Panc1 (cell line): ENCODE measurements at regions not wholly inside any gene's neighbourhood (a gene's known extent, or its start where the extent isn't known, plus 50 kb on each side); places are given as distances from the start of the nearest gene placed in this dataset.

Experiments
- ATAC-seq: fragments of 200-7000 bp; cut with Tn5 transposase; 2 replicates; pipeline ENCODE4 v1.9.1; 2020; ENCODE audit warnings: mild to moderate bottlenecking, moderate library complexity
- BruUV-seq: library from RNA; stranded (reverse); fragments of 400-500 nt; replicated peaks from 2 replicates; lab custom pipeline; 2021; lab: Mats Ljungman, UMichigan
- CTCF ChIA-PET: fragments of 300-600 bp; sonication (Branson Sonifier 250); formaldehyde crosslinking; loops from one replicate; lab custom pipeline; 2022; ENCODE audit warnings: antibody characterized with exemption; lab: Charles Lee
- POLR2A ChIA-PET: fragments of 300-600 bp; sonication (Branson Sonifier 250); formaldehyde crosslinking; loops from one replicate; lab custom pipeline; 2022; ENCODE audit warnings: antibody characterized with exemption; lab: Charles Lee
- DNase-seq: peaks from one replicate; pipeline ENCODE4 v3.0.0-alpha.2; 2010; ENCODE audit warnings: low read depth, low spot score
- H3K27ac ChIP-seq: 2 replicates; pipeline ENCODE4 v1.5.1; 2011; ENCODE audit warnings: mild to moderate bottlenecking, low read length, inconsistent platforms
- H3K27me3 ChIP-seq: fragments of 200-500 bp; sonication (Bioruptor generic); 2 replicates; pipeline ENCODE4 v1.6.0; 2014; ENCODE audit warnings: low read length, inconsistent platforms; ENCODE audit not compliant: control insufficient read depth, insufficient read depth
- H3K36me3 ChIP-seq: fragments of 200-500 bp; sonication (Bioruptor generic); 2 replicates; pipeline ENCODE4 v1.5.1; 2014; ENCODE audit warnings: inconsistent platforms, mild to moderate bottlenecking, low read length, moderate library complexity; ENCODE audit not compliant: control insufficient read depth, insufficient read depth
- H3K4me1 ChIP-seq: 2 replicates; pipeline ENCODE4 v1.5.1; 2011; ENCODE audit warnings: inconsistent platforms, mild to moderate bottlenecking, low read length, moderate library complexity; ENCODE audit not compliant: control insufficient read depth, insufficient read depth
- H3K4me3 ChIP-seq, 2 experiments: 2 replicates each; pipeline ENCODE4 v1.5.1; 2011 to 2012; ENCODE audit warnings: low read depth in 2 of 2, low read length in 2 of 2, mild to moderate bottlenecking in 2 of 2, inconsistent platforms in 1 of 2, moderate library complexity in 1 of 2
- H3K9me3 ChIP-seq: fragments of 200-500 bp; sonication (Bioruptor generic); 2 replicates; pipeline ENCODE4 v1.5.1; 2014; ENCODE audit warnings: low read depth, mild to moderate bottlenecking, inconsistent platforms, low read length, moderate library complexity; ENCODE audit not compliant: control insufficient read depth, insufficient read depth
- CTCF ChIP-seq: fragments of 450-650 bp; IDR thresholded peaks from 2 replicates; pipeline ENCODE4 v1.5.1; 2017; ENCODE audit warnings: mild to moderate bottlenecking
- POLR2AphosphoS5 ChIP-seq: IDR thresholded peaks from 2 replicates; pipeline ENCODE4 v1.6.1; 2012; ENCODE audit warnings: mild to moderate bottlenecking, low read depth, low read length, moderate library complexity
- REST ChIP-seq, 2 experiments: IDR thresholded peaks; 2 replicates each; pipeline ENCODE4 v1.6.1; 2011 to 2012; ENCODE audit warnings: low read depth in 2 of 2, control low read depth in 1 of 2, low read length in 1 of 2, mild to moderate bottlenecking in 1 of 2, moderate library complexity in 1 of 2; ENCODE audit not compliant: insufficient read depth in 1 of 2
- SIN3A ChIP-seq: IDR thresholded peaks from 2 replicates; pipeline ENCODE4 v1.6.1; 2012; ENCODE audit warnings: low read depth, mild to moderate bottlenecking, low read length, moderate library complexity, borderline replicate concordance; ENCODE audit not compliant: insufficient read depth
- TCF7L2 ChIP-seq: IDR thresholded peaks from 2 replicates; pipeline ENCODE4 v1.6.1; 2011; ENCODE audit warnings: mild to moderate bottlenecking, low read depth, low read length, inconsistent platforms
- in situ Hi-C: cut with HindIII; loops from 2 replicates; pipeline ENCODE4 v1.10.0; 2016; ENCODE audit warnings: low sequenced_read_pairs, low pct_unique_long_range_greater_than_20kb
- intact Hi-C: fragments of 100-400 bp; cut with micrococcal nuclease; formaldehyde crosslinking; loops from one replicate; pipeline ENCODE4 v1.10.0; 2022; ENCODE audit not compliant: unreplicated experiment

GRCh38 chr3:177816667-177817208, 619.5 kb upstream of the TBL1XR1 start:
- intact Hi-C loops (loop anchor here (10.0 kb wide), 1 partner anchor 342 kb away; no protein-coding TSS in a partner anchor), in situ Hi-C loops (no loop called here)
- TF ChIP-seq CTCF (peak; percentile 58), SIN3A (no peak)
- Histone ChIP-seq H3K27ac (peak overlapping the region; percentile 77), H3K27me3 (no peaks in the 10 kb centered on the region), H3K9me3 (peaks cover 8% of the 10 kb centered on the region; the same call in 1 of the 2 replicates), H3K4me1 (0 out of 2 replicates have a peak, but pooled peaks cover 7% of the 10 kb centered on the region), H3K36me3 (no peaks in the 10 kb centered on the region), H3K4me3 (no peak overlapping the region)
- BruUV-seq: no TSS peak
- DNase-seq (peak; percentile 74), ATAC-seq (peak; percentile 81)
- ChIA-PET POLR2A (no interaction called here), CTCF (no interaction called here)

GRCh38 chr3:177817751-177818150, 620.5 kb upstream of the TBL1XR1 start:
- ATAC-seq (no peak), DNase-seq (no peak)
- BruUV-seq: no TSS peak
- Histone ChIP-seq H3K27ac (peak overlapping the region; percentile 77; the same call in 1 of the 2 replicates), H3K4me1 (peaks cover 14% of the 10 kb centered on the region), H3K4me3 (no peak overlapping the region), H3K9me3 (peaks cover 1% of the 10 kb centered on the region; the same call in 1 of the 2 replicates), H3K36me3 (no peaks in the 10 kb centered on the region), H3K27me3 (no peaks in the 10 kb centered on the region)
- intact Hi-C loops: loop anchor here (10.0 kb wide), 1 partner anchor 343 kb away; no protein-coding TSS in a partner anchor
- ChIA-PET POLR2A (no interaction called here), CTCF (no interaction called here)
- TF ChIP-seq TCF7L2 (no peak), CTCF (no peak), REST (IDR thresholded peaks at IDR 0.05; ENCODE audit: insufficient read depth in 1 of 2, low read depth in 2 of 2, low read length in 1 of 2) (no peak), SIN3A (no peak), POLR2AphosphoS5 (no peak)
- in situ Hi-C loops: no loop called here
